Kidney (tissue), 13 donors: ENCODE measurements at regions not wholly inside any gene's neighbourhood (a gene's known extent, or its start where the extent isn't known, plus 50 kb on each side); places are given as distances from the start of the nearest gene placed in this dataset.

ENCODE experiments used
- DNase-seq, 5 donors: peaks; one replicate each; pipeline ENCODE4 v3.0.0-alpha.2; 2013 to 2020
- FAIRE-seq: peaks from 2 replicates; lab custom pipeline; 2012; peaks lifted over from hg19 to GRCh38; lab: Jason Lieb, UNC
- H3K27ac ChIP-seq, 2 donors: one replicate each; pipeline ENCODE4 v1.7.0; 2013; ENCODE audit warnings: low read depth in 2 of 2, low read length in 2 of 2, inconsistent platforms in 1 of 2
- H3K27me3 ChIP-seq: one replicate; pipeline ENCODE4 v1.7.1; 2013; ENCODE audit warnings: low read length, inconsistent platforms; ENCODE audit not compliant: control insufficient read depth, insufficient read depth
- H3K36me3 ChIP-seq, 3 donors: one replicate each; pipeline versions ENCODE4 v1.7.0 to v1.7.1; 2013; ENCODE audit warnings: low read length in 3 of 3, control low read depth in 1 of 3, inconsistent platforms in 1 of 3; ENCODE audit not compliant: insufficient read depth in 3 of 3, control insufficient read depth in 2 of 3
- H3K4me1 ChIP-seq, 3 donors: one replicate each; pipeline versions ENCODE4 v1.7.0 to v1.7.1; 2013; ENCODE audit warnings: low read length in 3 of 3, inconsistent platforms in 1 of 3, low read depth in 1 of 3; ENCODE audit not compliant: control insufficient read depth in 2 of 3, insufficient read depth in 2 of 3
- H3K4me3 ChIP-seq, 3 donors: one replicate each; pipeline versions ENCODE4 v1.7.0 to v1.8.1; 2013; ENCODE audit warnings: low read length in 3 of 3, control low read depth in 1 of 3, inconsistent platforms in 1 of 3
- H3K9ac ChIP-seq, 3 donors: one replicate each; pipeline versions ENCODE4 v1.7.0 to v1.7.1; 2013; ENCODE audit warnings: low read length in 3 of 3, control low read depth in 1 of 3, inconsistent platforms in 1 of 3
- H3K9me3 ChIP-seq, 3 donors: one replicate each; pipeline versions ENCODE4 v1.7.0 to v1.7.1; 2013; ENCODE audit warnings: low read length in 3 of 3, control low read depth in 1 of 3, inconsistent platforms in 1 of 3; ENCODE audit not compliant: control insufficient read depth in 2 of 3, insufficient read depth in 1 of 3
- intact Hi-C: fragments of 100-400 bp; cut with DNase I; formaldehyde crosslinking; loops from one replicate; pipeline ENCODE4 v1.11.1; 2022
- TF ChIP-seq, protein P1 (sequence below): IDR thresholded peaks from 3 replicates; pipeline ENCODE4 v1.5.1; 2012; ENCODE audit warnings: mild to moderate bottlenecking, moderate library complexity, borderline replicate concordance; ENCODE audit not compliant: insufficient read depth; ENCODE audit errors: extremely low read depth
- donor health status: control.
- donor health status: control.
- donor health status: control.
- donor health status: control.
- donor health status: control.
- donor health status: DM: yes; HTN: yes; CAD: no.
- donor health status: Normal renal cell carcinoma (clear cell type).

DNA sequence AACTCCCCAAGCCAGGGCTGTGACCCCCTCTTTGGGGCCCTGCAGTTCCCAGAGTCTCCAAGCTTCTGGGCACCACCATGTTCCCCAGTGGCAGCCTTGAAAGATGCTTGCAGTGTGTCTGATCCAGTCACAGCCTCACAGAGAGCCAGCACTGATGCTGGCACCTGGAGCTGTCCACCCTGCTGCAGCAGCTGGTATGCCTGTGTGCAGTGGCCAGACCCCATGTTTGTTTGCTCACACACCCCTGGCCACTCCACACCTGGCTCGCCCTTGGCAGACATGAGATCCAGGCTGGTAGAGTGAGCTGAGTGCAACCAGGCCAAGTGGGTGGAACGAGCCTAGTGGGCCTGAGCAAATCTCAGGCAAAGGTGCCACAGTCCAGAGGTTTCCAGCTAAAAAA is 106.0 kb downstream of the C9orf50 start:
- Histone ChIP-seq H3K4me1 (no peaks in the 10 kb centered on the region), H3K9me3 (peaks cover 0 to 14% (median 0%) of the 10 kb centered on the region in 3 donors), H3K36me3 (no peaks in the 10 kb centered on the region), H3K9ac (no peak overlapping the region), H3K27me3 (no peaks in the 10 kb centered on the region), H3K27ac (no peak overlapping the region), H3K4me3 (no peak overlapping the region)
- intact Hi-C loops, result no loop called here
- TF ChIP-seq, protein P1, sequence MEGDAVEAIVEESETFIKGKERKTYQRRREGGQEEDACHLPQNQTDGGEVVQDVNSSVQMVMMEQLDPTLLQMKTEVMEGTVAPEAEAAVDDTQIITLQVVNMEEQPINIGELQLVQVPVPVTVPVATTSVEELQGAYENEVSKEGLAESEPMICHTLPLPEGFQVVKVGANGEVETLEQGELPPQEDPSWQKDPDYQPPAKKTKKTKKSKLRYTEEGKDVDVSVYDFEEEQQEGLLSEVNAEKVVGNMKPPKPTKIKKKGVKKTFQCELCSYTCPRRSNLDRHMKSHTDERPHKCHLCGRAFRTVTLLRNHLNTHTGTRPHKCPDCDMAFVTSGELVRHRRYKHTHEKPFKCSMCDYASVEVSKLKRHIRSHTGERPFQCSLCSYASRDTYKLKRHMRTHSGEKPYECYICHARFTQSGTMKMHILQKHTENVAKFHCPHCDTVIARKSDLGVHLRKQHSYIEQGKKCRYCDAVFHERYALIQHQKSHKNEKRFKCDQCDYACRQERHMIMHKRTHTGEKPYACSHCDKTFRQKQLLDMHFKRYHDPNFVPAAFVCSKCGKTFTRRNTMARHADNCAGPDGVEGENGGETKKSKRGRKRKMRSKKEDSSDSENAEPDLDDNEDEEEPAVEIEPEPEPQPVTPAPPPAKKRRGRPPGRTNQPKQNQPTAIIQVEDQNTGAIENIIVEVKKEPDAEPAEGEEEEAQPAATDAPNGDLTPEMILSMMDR, result no peak
- FAIRE-seq (no peak), DNase-seq (no peak)

DNA sequence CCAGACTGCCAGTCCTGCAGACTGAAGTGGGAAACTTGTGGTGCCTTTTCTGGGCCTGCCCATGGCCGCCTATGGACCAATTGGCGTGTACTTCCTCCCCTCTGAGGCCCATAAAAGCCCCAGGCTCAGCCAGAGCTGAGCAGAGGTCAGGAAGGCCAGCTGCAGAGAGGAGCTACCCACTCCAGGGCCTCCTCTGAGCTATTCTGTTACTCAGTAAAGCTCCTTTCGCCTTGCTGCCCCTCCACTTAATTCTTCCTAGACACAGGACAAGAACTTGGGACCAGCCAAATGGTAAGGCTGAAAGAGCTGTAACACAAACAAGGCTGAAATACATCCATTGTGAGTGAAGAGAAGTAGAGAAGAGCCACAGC is 106.4 kb downstream of the C9orf50 start:
- no peak overlapping the region for H3K27ac ChIP-seq
- H3K9me3 ChIP-seq, result peaks cover 0 to 14% (median 0%) of the 10 kb centered on the region in 3 donors
- H3K4me3 ChIP-seq, result no peak overlapping the region
- intact Hi-C loops, result no loop called here
- FAIRE-seq (no peak), DNase-seq (no peak)
- no peaks in the 10 kb centered on the region for H3K36me3 ChIP-seq
- no peaks in the 10 kb centered on the region for H3K27me3 ChIP-seq
- TF ChIP-seq, protein P1, result no peak
- no peak overlapping the region for H3K9ac ChIP-seq
- H3K4me1 ChIP-seq, result no peaks in the 10 kb centered on the region

DNA sequence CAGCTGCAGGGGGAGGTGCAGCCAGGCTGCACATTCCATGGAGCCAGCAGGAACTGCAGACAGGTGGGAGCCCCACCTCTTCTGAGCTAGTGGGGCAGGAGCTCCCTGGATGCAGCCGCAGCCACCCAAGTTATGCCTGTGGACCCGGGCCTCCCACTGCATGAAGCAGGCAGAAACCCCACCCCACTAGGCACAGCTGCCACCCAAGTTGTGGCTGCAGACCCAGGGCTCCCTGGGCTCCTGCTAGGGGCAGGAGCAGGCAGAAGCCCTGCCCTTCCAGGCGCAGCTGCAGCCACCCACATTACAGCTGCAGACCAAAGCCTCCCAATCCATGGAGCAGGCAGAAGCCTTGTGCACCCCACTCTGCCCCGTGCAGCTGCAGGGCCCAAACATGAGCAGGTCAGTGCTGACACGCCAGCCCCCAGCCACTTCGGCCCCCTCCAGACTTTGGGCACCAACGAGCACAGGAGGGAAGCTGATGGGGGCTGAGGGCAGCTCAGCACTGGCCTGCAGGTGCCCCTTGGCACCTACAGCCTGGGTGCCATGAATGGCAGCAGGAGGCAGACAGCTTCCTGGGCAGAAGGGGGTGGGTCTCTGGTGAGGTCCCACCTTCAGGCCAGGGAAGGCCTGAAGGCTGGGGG is 106.9 kb downstream of the C9orf50 start:
- intact Hi-C loops, result no loop called here
- no peak overlapping the region for H3K27ac ChIP-seq
- H3K9me3 ChIP-seq, result peaks cover 0 to 14% (median 0%) of the 10 kb centered on the region in 3 donors
- H3K9ac ChIP-seq, result no peak overlapping the region
- H3K4me1 ChIP-seq, result no peaks in the 10 kb centered on the region
- TF ChIP-seq, protein P1, result no peak
- no peaks in the 10 kb centered on the region for H3K36me3 ChIP-seq
- no peak overlapping the region for H3K4me3 ChIP-seq
- FAIRE-seq (no peak), DNase-seq (no peak)
- no peaks in the 10 kb centered on the region for H3K27me3 ChIP-seq

DNA sequence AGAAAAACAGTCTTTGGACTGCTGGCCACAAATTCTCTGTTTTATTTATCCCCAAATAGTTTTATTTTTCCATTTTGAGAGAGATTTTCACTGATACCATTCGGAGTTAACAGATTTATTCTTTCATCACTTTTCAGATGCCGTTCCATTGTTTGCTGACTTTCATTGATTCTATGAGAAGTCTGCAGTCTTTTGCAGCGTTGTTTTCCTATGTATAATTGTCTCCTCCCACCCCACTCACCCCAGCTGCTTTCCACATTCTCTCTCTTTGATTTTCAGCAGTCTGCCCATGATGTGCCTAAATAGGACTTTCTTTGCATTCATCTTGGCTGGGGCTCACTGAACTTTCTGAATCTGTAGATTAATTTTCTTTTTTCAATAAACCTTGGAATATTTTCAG is 107.6 kb downstream of the C9orf50 start:
- H3K4me3 ChIP-seq, result no peak overlapping the region
- no peak for FAIRE-seq
- peaks cover 0 to 10% (median 0%) of the 10 kb centered on the region in 3 donors for H3K9me3 ChIP-seq
- TF ChIP-seq, protein P1, result no peak
- H3K27me3 ChIP-seq, result no peaks in the 10 kb centered on the region
- intact Hi-C loops, result no loop called here
- no peaks in the 10 kb centered on the region for H3K4me1 ChIP-seq
- no peaks in the 10 kb centered on the region for H3K36me3 ChIP-seq
- H3K9ac ChIP-seq, result no peak overlapping the region
- no peak for DNase-seq
- no peak overlapping the region for H3K27ac ChIP-seq
